Activated CD4-positive, alpha-beta T cell treated with anti-CD3 and anti-CD28 coated beads, Interleukin-2, amount 10 ng/mL, durations not matched to agents 24 days and 14 days (primary cell): ENCODE measurements at regions not wholly inside any gene's neighbourhood (a gene's known extent, or its start where the extent isn't known, plus 50 kb on each side); places are given as distances from the start of the nearest gene placed in this dataset.

Experiments used
- DNase-seq: peaks from one replicate; pipeline ENCODE4 v3.0.0; 2022
- H3K27ac Mint-ChIP-seq: one replicate; pipeline ENCODE4 v1.8.0; 2022; ENCODE audit warnings: mild to moderate bottlenecking, mixed read lengths
- H3K27me3 Mint-ChIP-seq: one replicate; pipeline ENCODE4 v1.8.0; 2022; ENCODE audit warnings: mixed read lengths
- H3K36me3 Mint-ChIP-seq: one replicate; pipeline ENCODE4 v1.8.0; 2022; ENCODE audit warnings: low read depth, mild to moderate bottlenecking, mixed read lengths
- H3K4me1 Mint-ChIP-seq: one replicate; pipeline ENCODE4 v1.8.0; 2021; ENCODE audit warnings: mixed read lengths
- H3K4me3 Mint-ChIP-seq: one replicate; pipeline ENCODE4 v1.8.0; 2022; ENCODE audit warnings: mild to moderate bottlenecking, moderate library complexity, mixed read lengths
- H3K9me3 Mint-ChIP-seq: one replicate; pipeline ENCODE4 v1.8.0; 2021; ENCODE audit warnings: mixed read lengths
- intact Hi-C: fragments of 100-400 bp; cut with micrococcal nuclease; formaldehyde crosslinking; loops from one replicate; pipeline ENCODE4 v1.15.1; 2023

DNA sequence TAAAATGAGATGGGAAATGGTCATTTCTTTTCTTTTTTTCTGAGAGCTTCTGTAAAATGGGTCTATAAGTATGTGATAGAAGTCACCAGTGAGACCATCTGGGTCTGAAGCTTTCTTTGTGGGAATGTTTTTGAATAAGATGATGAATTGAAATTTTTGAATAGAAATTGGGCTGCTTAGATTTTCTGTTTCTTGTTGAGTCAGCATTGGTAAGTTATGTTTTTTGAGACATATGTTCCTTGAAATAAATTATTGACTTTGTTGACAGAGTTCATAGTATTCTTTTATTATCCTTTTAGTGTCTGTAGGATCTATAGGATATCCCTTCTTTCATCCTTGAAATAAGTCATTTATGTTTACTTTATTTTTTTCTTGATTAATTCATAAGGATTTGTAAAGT lies 208.1 kb downstream of the OPA1 start:
- peaks cover 21% of the 10 kb centered on the region for H3K27me3 Mint-ChIP-seq
- H3K4me1 Mint-ChIP-seq: no peaks in the 10 kb centered on the region
- intact Hi-C loops: no loop called here
- no peak overlapping the region for H3K4me3 Mint-ChIP-seq
- no peak overlapping the region for H3K27ac Mint-ChIP-seq
- DNase-seq: no peak
- H3K9me3 Mint-ChIP-seq: no peaks in the 10 kb centered on the region
- no peaks in the 10 kb centered on the region for H3K36me3 Mint-ChIP-seq

DNA sequence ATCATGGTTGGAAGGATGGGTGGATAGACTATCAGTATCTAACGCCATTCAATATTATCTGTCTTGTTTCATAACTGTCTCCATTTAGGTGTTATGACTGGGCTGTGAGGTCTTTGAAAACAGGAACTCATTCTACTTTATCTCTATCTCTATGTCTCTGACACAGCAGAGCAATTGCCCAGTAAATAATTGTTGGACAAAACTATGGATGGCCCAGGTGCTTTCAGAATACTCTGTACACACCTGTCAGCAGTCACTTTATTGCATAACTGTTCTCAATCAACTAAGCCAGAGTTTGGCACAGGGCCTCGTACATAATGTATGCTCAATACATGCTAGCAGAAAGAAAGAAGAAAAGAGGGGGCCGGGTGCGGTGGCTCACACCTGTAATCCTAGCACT lies 210.3 kb downstream of the OPA1 start:
- DNase-seq: no peak
- peaks cover 28% of the 10 kb centered on the region for H3K27me3 Mint-ChIP-seq
- intact Hi-C loops: no loop called here
- no peaks in the 10 kb centered on the region for H3K36me3 Mint-ChIP-seq
- H3K27ac Mint-ChIP-seq: no peak overlapping the region
- no peaks in the 10 kb centered on the region for H3K9me3 Mint-ChIP-seq
- H3K4me1 Mint-ChIP-seq: no peaks in the 10 kb centered on the region
- no peak overlapping the region for H3K4me3 Mint-ChIP-seq

DNA sequence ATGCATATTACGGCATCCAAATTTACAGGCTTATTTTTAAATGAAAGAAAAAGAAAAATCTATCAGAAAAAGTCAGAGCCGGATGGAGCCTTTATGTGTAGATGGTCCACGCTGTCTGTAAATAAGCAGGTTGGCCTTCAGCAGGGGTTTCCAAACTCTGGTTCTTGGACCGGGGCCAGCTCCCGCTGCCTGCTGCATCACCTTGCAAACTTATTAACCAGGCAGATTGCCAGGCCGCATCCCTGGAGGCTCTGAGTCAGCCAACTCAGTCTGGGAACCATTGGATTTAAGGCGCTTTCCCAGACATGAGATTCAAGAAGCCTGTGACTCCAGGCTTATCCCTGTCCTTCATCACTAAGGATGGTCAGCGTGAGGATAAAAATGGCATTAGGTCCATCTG lies 212.4 kb downstream of the OPA1 start:
- H3K4me1 Mint-ChIP-seq: no peaks in the 10 kb centered on the region
- intact Hi-C loops: no loop called here

GRCh38 chr3:193808317-193808716 lies 215.3 kb downstream of the OPA1 start:
- Mint-ChIP-seq H3K36me3 (no peaks in the 10 kb centered on the region), H3K4me1 (no peaks in the 10 kb centered on the region), H3K27me3 (peaks cover 39% of the 10 kb centered on the region), H3K4me3 (no peak overlapping the region), H3K27ac (no peak overlapping the region), H3K9me3 (no peaks in the 10 kb centered on the region)
- DNase-seq: no peak
- intact Hi-C loops: no loop called here

More for the DNA sequence above, 212.4 kb downstream of the OPA1 start:
- Mint-ChIP-seq H3K27ac (no peak overlapping the region), H3K4me3 (no peak overlapping the region), H3K9me3 (no peaks in the 10 kb centered on the region), H3K27me3 (peaks cover 28% of the 10 kb centered on the region), H3K36me3 (no peaks in the 10 kb centered on the region)
- DNase-seq: no peak

DNA sequence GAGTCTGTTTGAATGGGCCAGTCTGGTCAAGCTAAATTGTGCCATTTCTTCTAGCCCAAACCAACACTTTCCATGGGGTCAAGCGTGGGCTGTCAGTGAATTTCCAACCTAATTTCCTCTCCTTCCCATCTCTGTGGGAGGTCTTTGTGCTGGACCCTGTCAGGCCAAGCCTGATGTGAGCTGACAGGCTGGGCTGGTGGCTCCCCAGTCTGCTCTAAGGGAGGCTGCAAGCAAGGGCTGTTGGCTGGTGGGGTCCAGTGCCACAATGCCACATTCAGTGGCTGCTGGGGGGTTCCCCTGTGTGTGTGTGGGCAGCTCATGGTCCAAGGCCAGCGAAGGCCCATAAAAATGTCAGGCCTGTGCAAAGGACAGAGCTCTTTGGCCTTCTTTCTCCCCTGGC lies 216.1 kb downstream of the OPA1 start:
- H3K4me1 Mint-ChIP-seq: no peaks in the 10 kb centered on the region
- intact Hi-C loops: no loop called here
- H3K4me3 Mint-ChIP-seq: no peak overlapping the region
- no peaks in the 10 kb centered on the region for H3K36me3 Mint-ChIP-seq
- DNase-seq: no peak
- H3K27ac Mint-ChIP-seq: no peak overlapping the region
- H3K27me3 Mint-ChIP-seq: peaks cover 38% of the 10 kb centered on the region
- no peaks in the 10 kb centered on the region for H3K9me3 Mint-ChIP-seq

GRCh38 chr3:193812078-193812725 lies 219.2 kb downstream of the OPA1 start:
- Mint-ChIP-seq H3K27me3 (peaks cover 30% of the 10 kb centered on the region), H3K4me1 (no peaks in the 10 kb centered on the region), H3K4me3 (no peak overlapping the region), H3K36me3 (no peaks in the 10 kb centered on the region), H3K9me3 (no peaks in the 10 kb centered on the region), H3K27ac (no peak overlapping the region)
- intact Hi-C loops: no loop called here
- no peak for DNase-seq

DNA sequence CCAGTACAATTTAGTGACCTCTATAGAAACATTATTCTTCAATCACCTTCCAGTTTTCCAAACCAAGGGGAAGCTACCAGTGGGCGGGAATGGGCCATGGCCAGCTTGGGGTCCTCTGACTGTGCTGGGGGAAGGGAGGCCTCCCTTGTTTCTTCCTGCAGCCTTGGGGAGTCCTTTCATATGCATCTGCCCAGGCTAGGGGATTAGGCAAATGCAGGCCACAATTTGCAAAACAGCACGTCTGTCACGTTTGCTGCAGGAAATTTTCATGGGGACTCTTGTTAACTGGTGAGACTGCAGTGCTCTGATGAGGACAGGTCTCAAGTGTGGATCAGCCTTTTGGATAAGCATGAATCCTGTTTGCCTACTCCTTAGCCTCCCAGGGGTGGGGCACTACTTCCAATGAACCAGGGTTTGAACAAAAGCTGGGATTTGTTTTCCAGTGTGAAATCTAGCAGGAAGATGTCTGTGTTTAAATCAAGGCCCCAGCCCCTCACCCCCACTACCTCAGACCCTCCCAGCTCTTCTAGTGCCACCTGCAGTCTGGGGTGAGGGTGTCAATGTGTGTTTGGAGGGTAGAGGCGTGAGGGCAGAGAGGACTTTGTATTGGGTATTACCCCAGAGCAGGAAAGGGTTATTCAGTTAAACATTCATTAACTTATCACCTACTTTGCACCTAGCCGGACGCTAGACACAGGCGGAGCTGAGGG lies 219.9 kb downstream of the OPA1 start:
- intact Hi-C loops: no loop called here
- Mint-ChIP-seq H3K9me3 (no peaks in the 10 kb centered on the region), H3K27me3 (peaks cover 24% of the 10 kb centered on the region), H3K4me3 (no peak overlapping the region), H3K36me3 (no peaks in the 10 kb centered on the region), H3K4me1 (no peaks in the 10 kb centered on the region), H3K27ac (no peak overlapping the region)
- no peak for DNase-seq

GRCh38 chr3:193813501-193813830 lies 220.5 kb downstream of the OPA1 start:
- H3K36me3 Mint-ChIP-seq: no peaks in the 10 kb centered on the region
- H3K9me3 Mint-ChIP-seq: no peaks in the 10 kb centered on the region
- no peak for DNase-seq
- no peak overlapping the region for H3K27ac Mint-ChIP-seq
- no peak overlapping the region for H3K4me3 Mint-ChIP-seq
- intact Hi-C loops: no loop called here
- H3K4me1 Mint-ChIP-seq: no peaks in the 10 kb centered on the region
- peaks cover 25% of the 10 kb centered on the region for H3K27me3 Mint-ChIP-seq

DNA sequence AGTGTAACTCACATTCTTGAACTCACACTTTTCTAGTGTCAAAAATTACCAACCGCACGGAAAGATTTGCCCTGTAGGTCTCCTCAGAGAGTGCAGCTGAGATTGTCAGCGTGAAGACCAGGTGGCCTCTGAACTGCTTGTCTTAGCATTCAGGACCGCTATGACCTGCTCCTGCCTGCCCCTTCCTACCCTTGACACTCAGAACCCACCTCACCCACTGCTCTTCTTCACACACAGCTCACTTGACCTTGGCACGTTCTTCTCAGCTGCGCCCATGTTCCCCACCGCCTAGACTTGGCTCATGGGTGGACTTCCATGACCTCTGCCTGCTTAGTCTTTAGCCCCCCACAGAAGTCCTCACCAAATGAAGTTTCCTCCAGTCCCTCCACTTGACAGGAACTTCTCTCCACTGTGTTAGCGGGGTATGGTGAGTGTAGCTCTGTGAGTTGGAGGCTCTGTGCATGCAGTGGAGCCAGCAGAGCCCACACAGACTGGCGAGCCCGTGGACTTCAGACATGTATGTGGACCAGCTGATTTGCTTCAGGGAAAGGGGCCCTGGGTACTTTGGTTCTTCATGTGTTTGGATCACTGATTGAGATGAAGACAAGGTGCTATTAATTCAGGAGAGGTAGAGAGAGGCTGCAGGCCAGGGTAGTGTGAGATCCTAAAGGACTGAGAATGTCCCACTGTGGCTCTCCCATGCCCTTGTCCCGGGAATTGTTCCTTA lies 221.3 kb downstream of the OPA1 start:
- intact Hi-C loops: no loop called here
- Mint-ChIP-seq H3K36me3 (no peaks in the 10 kb centered on the region), H3K27ac (no peak overlapping the region), H3K4me3 (no peak overlapping the region), H3K4me1 (no peaks in the 10 kb centered on the region), H3K9me3 (no peaks in the 10 kb centered on the region), H3K27me3 (peaks cover 29% of the 10 kb centered on the region)
- DNase-seq: no peak

DNA sequence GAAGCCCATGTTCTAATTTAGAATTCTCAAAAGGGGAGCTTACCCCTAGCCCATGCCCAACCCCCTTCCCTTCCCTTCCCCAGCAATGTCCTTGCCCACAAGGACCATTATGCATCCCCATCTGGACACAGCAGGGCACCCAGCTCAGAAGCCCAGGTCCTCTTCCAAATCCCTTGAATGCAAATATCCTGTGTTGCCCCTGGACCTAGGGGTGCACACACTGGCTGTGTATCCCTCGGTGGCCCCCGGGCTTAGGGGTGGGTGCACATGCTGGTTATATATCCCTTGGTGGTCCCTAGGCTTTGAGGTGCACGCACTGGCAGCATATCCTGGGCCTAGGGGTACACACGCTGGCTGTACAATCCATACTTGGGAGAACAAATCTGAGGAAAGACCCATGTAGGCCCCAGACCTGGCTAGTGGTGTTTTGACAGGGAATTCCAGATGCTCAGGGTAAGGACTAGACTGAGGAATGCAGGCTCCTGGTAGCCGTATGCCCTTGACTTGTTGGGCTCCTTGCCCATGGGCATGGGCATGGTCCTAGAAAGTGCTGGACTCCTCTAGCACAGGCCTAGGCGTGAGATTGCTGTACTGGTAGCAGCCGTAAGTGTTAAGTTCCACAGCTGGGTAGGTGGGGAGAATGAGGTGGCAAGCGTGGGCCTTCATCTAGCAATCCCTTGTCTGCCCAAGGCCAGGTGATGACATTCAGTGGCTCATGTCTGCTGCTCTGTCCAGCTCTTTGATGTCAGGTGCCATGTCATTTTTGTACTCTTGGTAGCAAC lies 222.4 kb downstream of the OPA1 start:
- no peak for DNase-seq
- Mint-ChIP-seq H3K27me3 (peaks cover 30% of the 10 kb centered on the region), H3K4me1 (no peaks in the 10 kb centered on the region), H3K36me3 (no peaks in the 10 kb centered on the region), H3K9me3 (no peaks in the 10 kb centered on the region), H3K27ac (no peak overlapping the region), H3K4me3 (no peak overlapping the region)
- intact Hi-C loops: no loop called here

DNA sequence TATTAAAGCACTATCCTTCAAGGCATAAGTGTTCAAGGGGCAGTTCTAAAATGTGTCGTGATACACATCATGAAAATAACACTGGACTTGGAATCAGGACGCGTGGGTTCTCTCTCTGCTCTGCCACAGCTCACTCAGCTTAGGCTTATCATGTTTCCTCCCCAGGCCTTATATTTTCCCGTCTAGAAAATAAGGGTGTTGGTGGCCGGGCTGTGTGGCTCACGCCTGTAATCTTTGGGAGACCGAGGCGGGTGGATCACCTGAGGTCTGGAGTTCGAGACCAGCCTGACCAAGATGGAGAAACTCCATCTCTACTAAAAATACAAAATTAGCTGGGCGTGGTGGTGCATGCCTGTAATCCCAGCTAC lies 223.0 kb downstream of the OPA1 start:
- Mint-ChIP-seq H3K4me1 (no peaks in the 10 kb centered on the region), H3K36me3 (no peaks in the 10 kb centered on the region), H3K4me3 (no peak overlapping the region), H3K27ac (no peak overlapping the region), H3K27me3 (peaks cover 27% of the 10 kb centered on the region), H3K9me3 (no peaks in the 10 kb centered on the region)
- intact Hi-C loops: no loop called here
- no peak for DNase-seq

- H3K27ac Mint-ChIP-seq: no peak overlapping the region
These were observed 223.8 kb downstream of the OPA1 start for GRCh38 chr3:193816656-193817311.

GRCh38 chr3:193819117-193820010 lies 226.4 kb downstream of the OPA1 start:
- no peaks in the 10 kb centered on the region for H3K4me1 Mint-ChIP-seq
- H3K27ac Mint-ChIP-seq: no peak overlapping the region
- no peaks in the 10 kb centered on the region for H3K36me3 Mint-ChIP-seq
- H3K27me3 Mint-ChIP-seq: peaks cover 33% of the 10 kb centered on the region
- H3K4me3 Mint-ChIP-seq: no peak overlapping the region
- DNase-seq: no peak
- H3K9me3 Mint-ChIP-seq: no peaks in the 10 kb centered on the region
- intact Hi-C loops: no loop called here

More at GRCh38 chr3:193816656-193817311, 223.8 kb downstream of the OPA1 start:
- no peak for DNase-seq
- intact Hi-C loops: no loop called here
- Mint-ChIP-seq H3K27me3 (peaks cover 22% of the 10 kb centered on the region), H3K4me1 (no peaks in the 10 kb centered on the region), H3K4me3 (no peak overlapping the region), H3K9me3 (no peaks in the 10 kb centered on the region), H3K36me3 (no peaks in the 10 kb centered on the region)
